ENCODE measurements at regions not wholly inside any gene's neighbourhood (a gene's known extent, or its start where the extent isn't known, plus 50 kb on each side); places are given as distances from the start of the nearest gene placed in this dataset.

- no peak for TF ChIP-seq CTCF (IDR thresholded peaks at IDR 0.05; ENCODE audit: insufficient read depth, low read length)
- no peak for TF ChIP-seq REST (IDR thresholded peaks at IDR 0.05; ENCODE audit: insufficient replicate concordance, low read depth)
- no peak for TF ChIP-seq POLR2AphosphoS5 (IDR thresholded peaks at IDR 0.05; ENCODE audit: low read depth)
These were observed 895.2 kb upstream of the ZEB2 start for GRCh38 chr2:145415151-145415550.

Measured in HL-60 (cell line).